A673 (cell line): ENCODE measurements at regions not wholly inside any gene's neighbourhood (a gene's known extent, or its start where the extent isn't known, plus 50 kb on each side); places are given as distances from the start of the nearest gene placed in this dataset.

Experiments used
- BruUV-seq: library from RNA; stranded (reverse); fragments of 400-500 nt; replicated peaks from 2 replicates; lab custom pipeline; 2021; lab: Mats Ljungman, UMichigan
- CTCF ChIA-PET: fragments of 300-600 bp; sonication (Branson Sonifier 250); formaldehyde crosslinking; loops from one replicate; lab custom pipeline; 2022; ENCODE audit warnings: antibody characterized with exemption; lab: Charles Lee
- POLR2A ChIA-PET: fragments of 300-600 bp; sonication (Branson Sonifier 250); formaldehyde crosslinking; loops from one replicate; lab custom pipeline; 2022; ENCODE audit warnings: antibody characterized with exemption; ENCODE audit not compliant: low non-redundant PET; lab: Charles Lee
- DNase-seq: peaks from one replicate; pipeline ENCODE4 v3.0.0-alpha.2; 2015; ENCODE audit warnings: low spot score
- H3K27ac ChIP-seq: fragments of 200-600 bp; sonication (generic); 2 replicates; pipeline ENCODE4 v1.5.1; 2016; ENCODE audit warnings: mixed run types, low read depth, mild to moderate bottlenecking, mixed read lengths, antibody characterized with exemption, low read length; ENCODE audit not compliant: poor library complexity, severe bottlenecking
- H3K27me3 ChIP-seq: fragments of 200-600 bp; sonication (generic); replicated peaks from 2 replicates; pipeline ENCODE4 v1.6.1; 2017; ENCODE audit warnings: mixed run types, low read depth, mild to moderate bottlenecking, mixed read lengths, antibody characterized with exemption, low read length; ENCODE audit not compliant: insufficient read depth, poor library complexity
- H3K36me3 ChIP-seq: fragments of 200-600 bp; sonication (generic); 2 replicates; pipeline ENCODE4 v1.6.1; 2016; ENCODE audit warnings: mixed run types, mild to moderate bottlenecking, mixed read lengths, antibody characterized with exemption, low read length; ENCODE audit not compliant: insufficient read depth, poor library complexity, severe bottlenecking
- H3K4me1 ChIP-seq: fragments of 200-600 bp; sonication (generic); 2 replicates; pipeline ENCODE4 v1.6.1; 2017; ENCODE audit warnings: mixed run types, mild to moderate bottlenecking, mixed read lengths, antibody characterized with exemption, low read length; ENCODE audit not compliant: insufficient read depth, poor library complexity, severe bottlenecking
- H3K4me3 ChIP-seq: fragments of 200-600 bp; sonication (generic); 2 replicates; pipeline ENCODE4 v1.5.1; 2016; ENCODE audit warnings: low read depth, mixed run types, mild to moderate bottlenecking, mixed read lengths, low read length; ENCODE audit not compliant: poor library complexity, severe bottlenecking
- H3K9me3 ChIP-seq: fragments of 200-600 bp; sonication (generic); 2 replicates; pipeline ENCODE4 v1.6.1; 2016; ENCODE audit warnings: mixed run types, low read depth, mild to moderate bottlenecking, mixed read lengths, antibody characterized with exemption, low read length; ENCODE audit not compliant: poor library complexity, severe bottlenecking
- CTCF ChIP-seq: fragments of 300-800, 200-600 bp; sonication (generic); conservative IDR thresholded peaks from 2 replicates; pipeline ENCODE4 v1.5.1; 2017; ENCODE audit warnings: low read depth, mild to moderate bottlenecking, antibody characterized with exemption, low read length, moderate library complexity, mixed read lengths
- EZH2 ChIP-seq: fragments of 200-600 bp; sonication (generic); IDR thresholded peaks from 2 replicates; pipeline ENCODE4 v1.6.1; 2017; ENCODE audit warnings: borderline replicate concordance, low read depth, mild to moderate bottlenecking, mixed read lengths, antibody characterized with exemption, low read length; ENCODE audit not compliant: poor library complexity, severe bottlenecking
- intact Hi-C: fragments of 100-400 bp; cut with micrococcal nuclease; formaldehyde crosslinking; loops from one replicate; pipeline ENCODE4 v1.10.0; 2022; ENCODE audit not compliant: unreplicated experiment

- no peaks in the 10 kb centered on the region for H3K4me1 ChIP-seq
- TF ChIP-seq CTCF, result no peak
- ChIA-PET POLR2A (no interaction called here), CTCF (no interaction called here)
- no peaks in the 10 kb centered on the region for H3K36me3 ChIP-seq
- no peaks in the 10 kb centered on the region for H3K9me3 ChIP-seq
- DNase-seq, result no peak
- H3K27me3 ChIP-seq, result no peaks in the 10 kb centered on the region
- intact Hi-C loops, result no loop called here
- H3K27ac ChIP-seq, result no peak overlapping the region
- BruUV-seq, result no TSS peak
- H3K4me3 ChIP-seq, result no peak overlapping the region
Observed at GRCh38 chr16:55142405-55142804, 181.6 kb upstream of the IRX6 start.

GRCh38 chr16:55144651-55145050 is 179.4 kb upstream of the IRX6 start:
- Histone ChIP-seq H3K4me3 (no peak overlapping the region), H3K27ac (no peak overlapping the region), H3K9me3 (no peaks in the 10 kb centered on the region), H3K4me1 (no peaks in the 10 kb centered on the region), H3K36me3 (no peaks in the 10 kb centered on the region), H3K27me3 (no peaks in the 10 kb centered on the region)
- TF ChIP-seq EZH2 (no peak), CTCF (no peak)
- CTCF ChIA-PET, result no interaction called here
- no TSS peak for BruUV-seq
- POLR2A ChIA-PET, result no interaction called here
- no peak for DNase-seq
- intact Hi-C loops, result no loop called here

GRCh38 chr16:55145771-55146603 is 178.0 kb upstream of the IRX6 start:
- no peaks in the 10 kb centered on the region for H3K36me3 ChIP-seq
- BruUV-seq, result no TSS peak
- ChIA-PET POLR2A (no interaction called here), CTCF (no interaction called here)
- TF ChIP-seq CTCF, result no peak
- DNase-seq, result no peak
- H3K27ac ChIP-seq, result no peak overlapping the region
- no peaks in the 10 kb centered on the region for H3K27me3 ChIP-seq
- intact Hi-C loops, result no loop called here
- no peaks in the 10 kb centered on the region for H3K9me3 ChIP-seq
- no peaks in the 10 kb centered on the region for H3K4me1 ChIP-seq
- H3K4me3 ChIP-seq, result no peak overlapping the region
